ENCODE measurements at regions not wholly inside any gene's neighbourhood (a gene's known extent, or its start where the extent isn't known, plus 50 kb on each side); places are given as distances from the start of the nearest gene placed in this dataset.

DNA sequence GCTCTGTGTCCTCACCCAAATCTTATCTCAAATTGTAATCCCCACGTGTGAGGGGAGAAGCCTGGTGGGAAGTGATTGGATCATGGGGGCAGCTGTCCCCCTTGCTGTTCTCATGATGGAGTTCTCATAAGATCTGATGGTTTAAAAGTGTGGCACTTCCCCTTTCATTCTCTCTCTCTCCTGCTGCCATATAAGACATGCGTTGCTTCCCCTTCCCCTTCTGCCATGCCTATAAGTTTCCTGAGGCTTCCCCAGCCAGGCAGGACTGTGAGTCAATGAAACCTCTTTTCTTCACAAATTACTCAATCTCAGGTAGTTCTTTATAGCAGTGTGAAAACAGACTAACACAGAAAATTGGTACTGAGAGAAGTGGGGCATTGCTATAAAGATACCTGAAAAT lies 107.7 kb downstream of the DMAC1 start:
- no peak for DNase-seq (ENCODE audit: low read depth in 2 of 2)
- Histone ChIP-seq H3K9ac (ENCODE audit: insufficient read depth, low read length) (no peak overlapping the region), H2AFZ (ENCODE audit: low read length) (no peak overlapping the region), H3K27me3 (ENCODE audit: control insufficient read depth, insufficient read depth, low read length) (no peaks in the 10 kb centered on the region), H3K27ac (ENCODE audit: insufficient read depth, low read length) (no peak overlapping the region), H3K4me1 (ENCODE audit: control insufficient read depth, extremely low read depth, insufficient read depth, low read length) (no peaks in the 10 kb centered on the region), H3K4me3 (replicated peaks in 1 of 4; ENCODE audit: control extremely low read depth in 1 of 4, insufficient read depth in 1 of 4, low read depth in 3 of 4, low read length in 4 of 4) (no peak overlapping the region), H3K36me3 (ENCODE audit: control insufficient read depth, insufficient read depth, low read length) (no peaks in the 10 kb centered on the region), H4K20me1 (ENCODE audit: control insufficient read depth, extremely low read depth, insufficient read depth, low read length) (no peaks in the 10 kb centered on the region), H3K79me2 (ENCODE audit: control insufficient read depth, insufficient read depth, low read length) (no peaks in the 10 kb centered on the region), H3K9me3 (ENCODE audit: control insufficient read depth, insufficient read depth, low read depth, low read length) (no peaks in the 10 kb centered on the region), H3K4me2 (ENCODE audit: extremely low read depth, insufficient read depth, low read length) (no peak overlapping the region)
- no peak for TF ChIP-seq EZH2 (IDR thresholded peaks at IDR 0.05; ENCODE audit: low read length, missing control alignments)
- TF ChIP-seq, protein P1, sequence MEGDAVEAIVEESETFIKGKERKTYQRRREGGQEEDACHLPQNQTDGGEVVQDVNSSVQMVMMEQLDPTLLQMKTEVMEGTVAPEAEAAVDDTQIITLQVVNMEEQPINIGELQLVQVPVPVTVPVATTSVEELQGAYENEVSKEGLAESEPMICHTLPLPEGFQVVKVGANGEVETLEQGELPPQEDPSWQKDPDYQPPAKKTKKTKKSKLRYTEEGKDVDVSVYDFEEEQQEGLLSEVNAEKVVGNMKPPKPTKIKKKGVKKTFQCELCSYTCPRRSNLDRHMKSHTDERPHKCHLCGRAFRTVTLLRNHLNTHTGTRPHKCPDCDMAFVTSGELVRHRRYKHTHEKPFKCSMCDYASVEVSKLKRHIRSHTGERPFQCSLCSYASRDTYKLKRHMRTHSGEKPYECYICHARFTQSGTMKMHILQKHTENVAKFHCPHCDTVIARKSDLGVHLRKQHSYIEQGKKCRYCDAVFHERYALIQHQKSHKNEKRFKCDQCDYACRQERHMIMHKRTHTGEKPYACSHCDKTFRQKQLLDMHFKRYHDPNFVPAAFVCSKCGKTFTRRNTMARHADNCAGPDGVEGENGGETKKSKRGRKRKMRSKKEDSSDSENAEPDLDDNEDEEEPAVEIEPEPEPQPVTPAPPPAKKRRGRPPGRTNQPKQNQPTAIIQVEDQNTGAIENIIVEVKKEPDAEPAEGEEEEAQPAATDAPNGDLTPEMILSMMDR (conservative IDR thresholded peaks at IDR 0.05 in 1 of 2, IDR thresholded peaks at IDR 0.05 in 1 of 2; ENCODE audit: low read depth in 1 of 2, low read length in 2 of 2) = no peak

DNA sequence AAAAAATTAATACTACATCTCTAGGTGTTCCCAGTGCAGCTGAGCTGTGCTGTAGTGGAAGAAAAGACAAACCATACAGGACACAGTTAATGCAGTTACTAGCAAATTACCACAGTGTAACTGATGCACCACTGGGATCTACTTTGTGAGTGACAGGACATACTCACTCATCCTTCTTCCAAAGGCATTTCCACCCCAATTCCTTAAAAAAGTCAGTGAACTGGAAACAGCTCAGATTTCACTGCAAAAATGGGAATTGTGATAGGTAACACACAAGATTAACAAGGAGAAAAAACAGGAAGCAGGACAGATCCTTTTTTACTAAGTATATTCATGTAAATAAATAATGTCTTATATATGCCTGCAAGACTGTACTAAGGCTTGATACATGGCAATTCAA lies 109.6 kb downstream of the DMAC1 start:
- Histone ChIP-seq H3K79me2 (ENCODE audit: control insufficient read depth, insufficient read depth, low read length) (no peaks in the 10 kb centered on the region), H3K27ac (ENCODE audit: insufficient read depth, low read length) (no peak overlapping the region), H3K27me3 (ENCODE audit: control insufficient read depth, insufficient read depth, low read length) (no peaks in the 10 kb centered on the region), H3K36me3 (ENCODE audit: control insufficient read depth, insufficient read depth, low read length) (no peaks in the 10 kb centered on the region), H3K9me3 (ENCODE audit: control insufficient read depth, insufficient read depth, low read depth, low read length) (no peaks in the 10 kb centered on the region), H3K4me2 (ENCODE audit: extremely low read depth, insufficient read depth, low read length) (no peak overlapping the region), H3K4me3 (replicated peaks in 1 of 4; ENCODE audit: control extremely low read depth in 1 of 4, insufficient read depth in 1 of 4, low read depth in 3 of 4, low read length in 4 of 4) (no peak overlapping the region), H3K9ac (ENCODE audit: insufficient read depth, low read length) (no peak overlapping the region), H2AFZ (ENCODE audit: low read length) (no peak overlapping the region), H3K4me1 (ENCODE audit: control insufficient read depth, extremely low read depth, insufficient read depth, low read length) (no peaks in the 10 kb centered on the region), H4K20me1 (ENCODE audit: control insufficient read depth, extremely low read depth, insufficient read depth, low read length) (no peaks in the 10 kb centered on the region)
- DNase-seq (ENCODE audit: low read depth in 2 of 2) = no peak
- TF ChIP-seq EZH2 (IDR thresholded peaks at IDR 0.05; ENCODE audit: low read length, missing control alignments) = no peak
- TF ChIP-seq, protein P1 (conservative IDR thresholded peaks at IDR 0.05 in 1 of 2, IDR thresholded peaks at IDR 0.05 in 1 of 2; ENCODE audit: low read depth in 1 of 2, low read length in 2 of 2) = no peak

DNA sequence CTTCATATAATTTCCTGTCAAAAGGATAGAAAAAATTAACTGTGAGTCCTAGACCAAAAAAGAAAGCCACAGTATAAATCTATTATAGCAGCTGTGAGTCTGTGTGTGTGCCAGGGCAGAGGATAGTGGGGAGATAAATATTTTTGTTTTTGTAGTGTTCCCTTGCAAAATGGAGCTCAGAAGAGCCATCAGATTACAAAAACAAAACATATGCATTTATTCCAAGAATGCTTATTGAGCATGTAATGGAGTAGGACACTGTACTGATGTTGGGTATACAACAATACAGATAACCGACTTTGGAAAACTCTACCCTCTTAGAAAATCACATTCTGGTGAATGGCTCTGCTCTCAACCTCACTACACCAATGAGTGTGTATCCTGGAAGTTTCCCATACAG lies 111.0 kb downstream of the DMAC1 start:
- no peak overlapping the region for H3K4me2 ChIP-seq (ENCODE audit: extremely low read depth, insufficient read depth, low read length)
- no peaks in the 10 kb centered on the region for H4K20me1 ChIP-seq (ENCODE audit: control insufficient read depth, extremely low read depth, insufficient read depth, low read length)
- H3K79me2 ChIP-seq (ENCODE audit: control insufficient read depth, insufficient read depth, low read length) = no peaks in the 10 kb centered on the region

More for the DNA sequence above, 111.0 kb downstream of the DMAC1 start:
- no peak overlapping the region for H3K27ac ChIP-seq (ENCODE audit: insufficient read depth, low read length)
- no peak overlapping the region for H3K4me3 ChIP-seq (replicated peaks in 1 of 4; ENCODE audit: control extremely low read depth in 1 of 4, insufficient read depth in 1 of 4, low read depth in 3 of 4, low read length in 4 of 4)
- no peaks in the 10 kb centered on the region for H3K4me1 ChIP-seq (ENCODE audit: control insufficient read depth, extremely low read depth, insufficient read depth, low read length)
- H2AFZ ChIP-seq (ENCODE audit: low read length) = no peak overlapping the region
- DNase-seq (ENCODE audit: low read depth in 2 of 2) = no peak
- H3K9me3 ChIP-seq (ENCODE audit: control insufficient read depth, insufficient read depth, low read depth, low read length) = no peaks in the 10 kb centered on the region
- no peaks in the 10 kb centered on the region for H3K27me3 ChIP-seq (ENCODE audit: control insufficient read depth, insufficient read depth, low read length)
- TF ChIP-seq EZH2 (IDR thresholded peaks at IDR 0.05; ENCODE audit: low read length, missing control alignments) = no peak
- TF ChIP-seq, protein P1 (conservative IDR thresholded peaks at IDR 0.05 in 1 of 2, IDR thresholded peaks at IDR 0.05 in 1 of 2; ENCODE audit: low read depth in 1 of 2, low read length in 2 of 2) = no peak
- H3K36me3 ChIP-seq (ENCODE audit: control insufficient read depth, insufficient read depth, low read length) = no peaks in the 10 kb centered on the region
- no peak overlapping the region for H3K9ac ChIP-seq (ENCODE audit: insufficient read depth, low read length)

Data from fibroblast of lung (primary cell).